ENCODE measurements at regions not wholly inside any gene's neighbourhood (a gene's known extent, or its start where the extent isn't known, plus 50 kb on each side); places are given as distances from the start of the nearest gene placed in this dataset.

DNA sequence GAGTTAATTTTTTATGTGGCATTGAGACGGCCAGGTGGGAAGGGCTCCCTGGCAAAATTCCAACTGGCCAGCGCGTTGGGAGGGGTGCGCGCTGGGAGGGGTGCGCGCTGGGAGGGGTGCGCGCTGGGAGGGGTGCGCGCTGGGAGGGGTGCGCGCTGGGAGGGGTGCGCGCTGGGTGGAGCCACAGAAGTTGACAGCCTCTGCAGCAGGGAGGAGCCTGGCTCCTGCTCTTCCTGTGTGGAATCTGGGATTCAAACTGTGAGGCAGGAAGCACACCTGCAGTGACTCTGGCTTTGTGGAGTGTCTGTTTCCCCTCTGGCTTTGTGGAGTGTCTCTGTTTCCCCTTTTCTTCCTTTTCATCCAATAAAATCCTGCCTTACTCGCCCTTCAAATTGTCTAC is 147.9 kb upstream of the CBLN2 start:
- H3K4me3 ChIP-seq: no peak overlapping the region
- no peaks in the 10 kb centered on the region for H3K36me3 ChIP-seq
- intact Hi-C loops (cut with DNase I): no loop called here
- H3K4me1 ChIP-seq: no peaks in the 10 kb centered on the region
- TF ChIP-seq, protein P1, sequence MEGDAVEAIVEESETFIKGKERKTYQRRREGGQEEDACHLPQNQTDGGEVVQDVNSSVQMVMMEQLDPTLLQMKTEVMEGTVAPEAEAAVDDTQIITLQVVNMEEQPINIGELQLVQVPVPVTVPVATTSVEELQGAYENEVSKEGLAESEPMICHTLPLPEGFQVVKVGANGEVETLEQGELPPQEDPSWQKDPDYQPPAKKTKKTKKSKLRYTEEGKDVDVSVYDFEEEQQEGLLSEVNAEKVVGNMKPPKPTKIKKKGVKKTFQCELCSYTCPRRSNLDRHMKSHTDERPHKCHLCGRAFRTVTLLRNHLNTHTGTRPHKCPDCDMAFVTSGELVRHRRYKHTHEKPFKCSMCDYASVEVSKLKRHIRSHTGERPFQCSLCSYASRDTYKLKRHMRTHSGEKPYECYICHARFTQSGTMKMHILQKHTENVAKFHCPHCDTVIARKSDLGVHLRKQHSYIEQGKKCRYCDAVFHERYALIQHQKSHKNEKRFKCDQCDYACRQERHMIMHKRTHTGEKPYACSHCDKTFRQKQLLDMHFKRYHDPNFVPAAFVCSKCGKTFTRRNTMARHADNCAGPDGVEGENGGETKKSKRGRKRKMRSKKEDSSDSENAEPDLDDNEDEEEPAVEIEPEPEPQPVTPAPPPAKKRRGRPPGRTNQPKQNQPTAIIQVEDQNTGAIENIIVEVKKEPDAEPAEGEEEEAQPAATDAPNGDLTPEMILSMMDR (IDR thresholded peaks at IDR 0.05): no peak
- DNase-seq (ENCODE audit: low spot score in 2 of 2): no peak
- H3K27me3 ChIP-seq: no peaks in the 10 kb centered on the region
- no peaks in the 10 kb centered on the region for H3K9me3 ChIP-seq
- H3K27ac ChIP-seq: no peak overlapping the region

DNA sequence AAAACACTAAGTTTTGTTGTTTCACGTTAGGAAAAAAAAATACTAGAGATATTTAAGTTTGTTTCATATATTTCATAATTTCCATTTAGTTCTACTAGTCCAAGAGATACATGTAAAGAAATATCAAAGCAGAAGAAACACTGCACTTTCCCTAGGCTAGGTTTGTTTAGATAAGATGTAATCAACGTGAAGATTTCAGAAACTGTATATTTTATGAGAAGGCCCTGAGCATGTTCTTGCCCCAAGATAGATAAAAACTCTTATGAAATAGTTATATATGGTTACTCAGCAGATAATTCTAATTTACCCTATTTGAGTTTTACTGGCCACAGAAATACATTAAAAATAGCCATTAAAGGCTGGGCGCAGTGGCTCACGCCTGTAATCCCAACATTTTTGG is 143.6 kb upstream of the CBLN2 start:
- Histone ChIP-seq H3K4me1 (no peaks in the 10 kb centered on the region), H3K4me3 (no peak overlapping the region), H3K27me3 (no peaks in the 10 kb centered on the region), H3K27ac (no peak overlapping the region), H3K9me3 (no peaks in the 10 kb centered on the region), H3K36me3 (no peaks in the 10 kb centered on the region)
- DNase-seq (ENCODE audit: low spot score in 2 of 2): no peak
- intact Hi-C loops (cut with DNase I): no loop called here
- TF ChIP-seq, protein P1 (IDR thresholded peaks at IDR 0.05): no peak

DNA sequence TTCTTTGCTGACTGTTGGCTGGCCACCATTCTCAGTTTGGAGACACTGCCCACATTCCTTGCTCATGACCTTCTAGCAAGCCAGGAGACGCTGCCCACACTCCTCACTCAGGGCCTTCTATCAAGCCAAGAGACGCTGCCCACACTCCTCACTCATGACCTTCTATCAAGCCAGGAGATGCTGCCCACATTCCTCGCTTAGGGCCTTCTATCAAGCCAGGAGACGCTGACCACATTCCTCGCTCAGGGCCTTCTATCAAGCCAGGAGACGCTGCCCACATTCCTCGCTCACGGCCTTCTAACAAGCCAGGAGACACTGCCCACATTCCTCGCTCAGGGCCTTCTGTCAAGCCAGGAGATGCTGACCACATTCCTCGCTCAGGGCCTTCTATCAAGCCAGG is 131.3 kb upstream of the CBLN2 start:
- intact Hi-C loops (cut with DNase I): no loop called here
- Histone ChIP-seq H3K9me3 (no peaks in the 10 kb centered on the region), H3K4me1 (no peaks in the 10 kb centered on the region), H3K27me3 (no peaks in the 10 kb centered on the region), H3K4me3 (no peak overlapping the region), H3K27ac (no peak overlapping the region), H3K36me3 (no peaks in the 10 kb centered on the region)
- TF ChIP-seq, protein P1 (IDR thresholded peaks at IDR 0.05): no peak
- no peak for DNase-seq (ENCODE audit: low spot score in 2 of 2)

DNA sequence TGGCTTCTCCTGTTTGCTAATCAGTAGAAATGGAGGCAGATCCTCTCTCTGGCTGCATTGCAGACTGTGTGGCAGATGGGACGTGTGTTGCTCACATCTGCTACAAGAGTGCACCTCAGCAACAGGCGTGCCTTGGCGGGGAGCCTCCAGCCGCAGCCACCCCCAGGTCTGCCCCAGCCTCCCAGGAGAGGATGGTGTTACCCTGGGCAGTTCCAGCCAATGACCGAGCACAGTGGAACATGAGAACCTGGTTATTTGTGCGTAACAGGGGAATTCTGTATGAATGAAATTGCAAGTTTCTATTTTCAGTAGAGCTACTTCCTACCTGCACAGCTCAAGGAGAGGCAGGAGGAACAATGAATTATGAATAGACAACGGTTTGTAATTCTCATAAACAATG is 130.6 kb upstream of the CBLN2 start:
- Histone ChIP-seq H3K27me3 (no peaks in the 10 kb centered on the region), H3K4me3 (no peak overlapping the region), H3K4me1 (no peaks in the 10 kb centered on the region), H3K27ac (no peak overlapping the region), H3K36me3 (no peaks in the 10 kb centered on the region), H3K9me3 (no peaks in the 10 kb centered on the region)
- intact Hi-C loops (cut with DNase I): no loop called here
- TF ChIP-seq, protein P1 (IDR thresholded peaks at IDR 0.05): no peak
- no peak for DNase-seq (ENCODE audit: low spot score in 2 of 2)

DNA sequence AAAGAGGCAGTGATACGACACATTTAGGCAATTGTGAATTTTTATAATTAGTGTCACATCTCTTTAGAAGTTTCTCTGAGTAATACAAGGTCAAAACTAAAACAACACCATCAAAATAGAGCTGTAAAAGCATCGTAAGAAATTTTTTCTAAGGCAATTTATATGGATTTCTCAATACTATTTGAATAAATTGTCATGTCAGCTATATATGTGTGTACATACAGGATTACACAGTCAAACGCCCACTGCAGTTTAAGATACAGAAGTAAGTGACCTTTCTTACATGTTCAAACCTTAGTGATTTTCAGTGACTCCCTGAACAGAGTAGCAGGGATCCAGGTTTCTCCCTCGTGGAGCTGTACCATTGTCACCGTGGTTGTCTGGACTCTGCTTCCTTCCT is 129.1 kb upstream of the CBLN2 start:
- H3K27me3 ChIP-seq: no peaks in the 10 kb centered on the region
- intact Hi-C loops (cut with DNase I): no loop called here
- TF ChIP-seq, protein P1 (IDR thresholded peaks at IDR 0.05): no peak
- no peak overlapping the region for H3K27ac ChIP-seq
- no peaks in the 10 kb centered on the region for H3K4me1 ChIP-seq
- H3K9me3 ChIP-seq: no peaks in the 10 kb centered on the region
- no peak overlapping the region for H3K4me3 ChIP-seq
- no peaks in the 10 kb centered on the region for H3K36me3 ChIP-seq
- DNase-seq (ENCODE audit: low spot score in 2 of 2): no peak
